ENCODE measurements at regions not wholly inside any gene's neighbourhood (a gene's known extent, or its start where the extent isn't known, plus 50 kb on each side); places are given as distances from the start of the nearest gene placed in this dataset.

DNA sequence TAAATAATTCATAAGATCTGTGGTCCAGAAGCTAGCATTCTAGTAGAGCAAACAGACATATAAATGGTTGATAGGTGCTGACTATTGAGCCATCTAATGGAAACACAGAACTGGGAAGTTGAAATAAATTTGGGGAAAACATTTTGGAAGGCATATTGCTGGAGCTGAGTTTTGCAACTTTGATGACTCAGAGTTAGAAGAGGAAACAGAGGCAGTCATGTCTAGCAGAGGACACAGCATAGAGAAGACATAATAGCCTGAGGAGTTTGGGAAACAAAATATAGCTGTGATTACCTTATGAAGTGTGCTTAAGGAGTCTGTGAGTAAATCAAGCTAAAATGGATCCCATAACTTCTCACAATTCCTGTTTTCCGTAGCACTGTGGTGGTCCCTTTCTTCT is 86.9 kb upstream of the FLRT2 start:
- Histone ChIP-seq H4K20me1 (replicated peaks; ENCODE audit: control insufficient read depth, extremely low read depth, insufficient read depth, low read length) (no peaks in the 10 kb centered on the region), H3K27me3 (ENCODE audit: control insufficient read depth in 2 of 2, insufficient read depth in 2 of 2, low read length in 2 of 2) (no peaks in the 10 kb centered on the region), H3K4me1 (ENCODE audit: control insufficient read depth, extremely low read depth, insufficient read depth, low read length) (no peaks in the 10 kb centered on the region), H2AFZ (ENCODE audit: low read depth, low read length) (no peak overlapping the region), H3K27ac (ENCODE audit: insufficient read depth, low read depth, low read length) (no peak overlapping the region), H3K9ac (replicated peaks; ENCODE audit: extremely low read depth, insufficient read depth, low read length) (no peak overlapping the region), H3K4me3 (replicated peaks in 1 of 3; ENCODE audit: insufficient read depth in 1 of 3, low read depth in 1 of 3, low read length in 3 of 3) (no peak overlapping the region), H3K36me3 (ENCODE audit: control insufficient read depth in 2 of 2, extremely low read depth in 1 of 2, insufficient read depth in 2 of 2, low read length in 2 of 2) (no peaks in the 10 kb centered on the region), H3K4me2 (ENCODE audit: insufficient read depth, low read length) (no peak overlapping the region), H3K79me2 (ENCODE audit: control insufficient read depth, insufficient read depth, low read length) (no peaks in the 10 kb centered on the region), H3K9me1 (replicated peaks; ENCODE audit: control insufficient read depth, extremely low read depth, insufficient read depth, low read length) (no peaks in the 10 kb centered on the region), H3K9me3 (replicated peaks; ENCODE audit: control insufficient read depth, insufficient read depth, low read length) (no peaks in the 10 kb centered on the region)
- FAIRE-seq, result no peak
- TF ChIP-seq JUN (IDR thresholded peaks at IDR 0.05; ENCODE audit: borderline replicate concordance, insufficient read depth, insufficient read length, low read depth) (no peak), GATA2 (IDR thresholded peaks at IDR 0.05; ENCODE audit: insufficient read depth, insufficient read length, low read depth, low read length) (no peak), MYC (IDR thresholded peaks at IDR 0.05; ENCODE audit: low read depth, low read length) (no peak), EZH2 (IDR thresholded peaks at IDR 0.05; ENCODE audit: borderline replicate concordance, low read depth, low read length, severe bottlenecking) (no peak), POLR2A (IDR thresholded peaks at IDR 0.05; ENCODE audit: low read depth, low read length) (no peak)
- TF ChIP-seq, protein P1, sequence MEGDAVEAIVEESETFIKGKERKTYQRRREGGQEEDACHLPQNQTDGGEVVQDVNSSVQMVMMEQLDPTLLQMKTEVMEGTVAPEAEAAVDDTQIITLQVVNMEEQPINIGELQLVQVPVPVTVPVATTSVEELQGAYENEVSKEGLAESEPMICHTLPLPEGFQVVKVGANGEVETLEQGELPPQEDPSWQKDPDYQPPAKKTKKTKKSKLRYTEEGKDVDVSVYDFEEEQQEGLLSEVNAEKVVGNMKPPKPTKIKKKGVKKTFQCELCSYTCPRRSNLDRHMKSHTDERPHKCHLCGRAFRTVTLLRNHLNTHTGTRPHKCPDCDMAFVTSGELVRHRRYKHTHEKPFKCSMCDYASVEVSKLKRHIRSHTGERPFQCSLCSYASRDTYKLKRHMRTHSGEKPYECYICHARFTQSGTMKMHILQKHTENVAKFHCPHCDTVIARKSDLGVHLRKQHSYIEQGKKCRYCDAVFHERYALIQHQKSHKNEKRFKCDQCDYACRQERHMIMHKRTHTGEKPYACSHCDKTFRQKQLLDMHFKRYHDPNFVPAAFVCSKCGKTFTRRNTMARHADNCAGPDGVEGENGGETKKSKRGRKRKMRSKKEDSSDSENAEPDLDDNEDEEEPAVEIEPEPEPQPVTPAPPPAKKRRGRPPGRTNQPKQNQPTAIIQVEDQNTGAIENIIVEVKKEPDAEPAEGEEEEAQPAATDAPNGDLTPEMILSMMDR (IDR thresholded peaks at IDR 0.05; ENCODE audit: extremely low read depth in 1 of 2, insufficient read depth in 1 of 2, low read depth in 1 of 2, low read length in 2 of 2), result no peak
- BruUV-seq (replicated peaks), result no TSS peak
- POLR2A ChIA-PET, result interaction anchor here (0.6 kb wide), 1 partner anchor 10 kb away, joined by 4 read pairs; no protein-coding TSS in a partner anchor
- CTCF ChIA-PET, result interaction anchor here (0.7 to 1.9 kb wide), 2 partner anchors 11 to 13 kb away, joined by 3 to 7 read pairs; no protein-coding TSS in a partner anchor
- intact Hi-C loops (cut with micrococcal nuclease) (no loop called here), dilution Hi-C loops (cut with MboI; ENCODE audit: extremely low pct_ligation_motif_present, low sequenced_read_pairs) (no loop called here)
- DNase-seq (ENCODE audit: low read depth, low spot score), result no peak

GRCh38 chr14:85444635-85445034 is 85.3 kb upstream of the FLRT2 start:
- no peak for FAIRE-seq
- Histone ChIP-seq H3K4me1 (ENCODE audit: control insufficient read depth, extremely low read depth, insufficient read depth, low read length) (no peaks in the 10 kb centered on the region), H3K27ac (ENCODE audit: insufficient read depth, low read depth, low read length) (no peak overlapping the region), H2AFZ (ENCODE audit: low read depth, low read length) (no peak overlapping the region), H3K9ac (replicated peaks; ENCODE audit: extremely low read depth, insufficient read depth, low read length) (no peak overlapping the region), H3K27me3 (ENCODE audit: control insufficient read depth in 2 of 2, insufficient read depth in 2 of 2, low read length in 2 of 2) (no peaks in the 10 kb centered on the region), H3K9me3 (replicated peaks; ENCODE audit: control insufficient read depth, insufficient read depth, low read length) (no peaks in the 10 kb centered on the region), H3K9me1 (replicated peaks; ENCODE audit: control insufficient read depth, extremely low read depth, insufficient read depth, low read length) (no peaks in the 10 kb centered on the region), H3K4me3 (replicated peaks in 1 of 3; ENCODE audit: insufficient read depth in 1 of 3, low read depth in 1 of 3, low read length in 3 of 3) (no peak overlapping the region), H4K20me1 (replicated peaks; ENCODE audit: control insufficient read depth, extremely low read depth, insufficient read depth, low read length) (no peaks in the 10 kb centered on the region), H3K4me2 (ENCODE audit: insufficient read depth, low read length) (no peak overlapping the region), H3K79me2 (ENCODE audit: control insufficient read depth, insufficient read depth, low read length) (no peaks in the 10 kb centered on the region), H3K36me3 (ENCODE audit: control insufficient read depth in 2 of 2, extremely low read depth in 1 of 2, insufficient read depth in 2 of 2, low read length in 2 of 2) (no peaks in the 10 kb centered on the region)
- no TSS peak for BruUV-seq (replicated peaks)
- CTCF ChIA-PET, result interaction anchor here (1.9 kb wide), 1 partner anchor 9 kb away, joined by 7 read pairs; no protein-coding TSS in a partner anchor
- TF ChIP-seq MYC (IDR thresholded peaks at IDR 0.05; ENCODE audit: low read depth, low read length) (no peak), POLR2AphosphoS5 (IDR thresholded peaks at IDR 0.05; ENCODE audit: insufficient read depth, low read depth, low read length) (no peak), JUN (IDR thresholded peaks at IDR 0.05; ENCODE audit: borderline replicate concordance, insufficient read depth, insufficient read length, low read depth) (no peak), MAX (IDR thresholded peaks at IDR 0.05; ENCODE audit: insufficient read depth, insufficient read length) (no peak)
- TF ChIP-seq, protein P1 (IDR thresholded peaks at IDR 0.05; ENCODE audit: extremely low read depth in 1 of 2, insufficient read depth in 1 of 2, low read depth in 1 of 2, low read length in 2 of 2), result no peak
- POLR2A ChIA-PET, result no interaction called here
- DNase-seq (ENCODE audit: low read depth, low spot score), result no peak
- dilution Hi-C loops (cut with MboI; ENCODE audit: extremely low pct_ligation_motif_present, low sequenced_read_pairs), result no loop called here
- intact Hi-C loops (cut with micrococcal nuclease), result no loop called here
